Kidney epithelial cell (primary cell): ENCODE measurements at regions not wholly inside any gene's neighbourhood (a gene's known extent, or its start where the extent isn't known, plus 50 kb on each side); places are given as distances from the start of the nearest gene placed in this dataset.

Experiments used
- DNase-seq: peaks from one replicate; pipeline ENCODE4 v3.0.0-alpha.2; 2010; ENCODE audit warnings: low read depth
- H3K27me3 ChIP-seq: 2 replicates; pipeline ENCODE4 v1.6.0; 2011; ENCODE audit warnings: low read length; ENCODE audit not compliant: control insufficient read depth, insufficient read depth
- H3K36me3 ChIP-seq: 2 replicates; pipeline ENCODE4 v1.5.1; 2011; ENCODE audit warnings: low read length; ENCODE audit not compliant: control insufficient read depth, insufficient read depth
- H3K4me3 ChIP-seq: 2 replicates; pipeline ENCODE4 v1.5.1; 2011; ENCODE audit warnings: low read depth, mild to moderate bottlenecking, control low read depth, low read length
- TF ChIP-seq, protein P1 (sequence below): IDR thresholded peaks from 2 replicates; pipeline ENCODE4 v1.5.1; 2011; ENCODE audit warnings: mild to moderate bottlenecking, moderate library complexity, low read length, control low read depth, inconsistent platforms; ENCODE audit not compliant: insufficient read depth, poor library complexity, severe bottlenecking

DNA sequence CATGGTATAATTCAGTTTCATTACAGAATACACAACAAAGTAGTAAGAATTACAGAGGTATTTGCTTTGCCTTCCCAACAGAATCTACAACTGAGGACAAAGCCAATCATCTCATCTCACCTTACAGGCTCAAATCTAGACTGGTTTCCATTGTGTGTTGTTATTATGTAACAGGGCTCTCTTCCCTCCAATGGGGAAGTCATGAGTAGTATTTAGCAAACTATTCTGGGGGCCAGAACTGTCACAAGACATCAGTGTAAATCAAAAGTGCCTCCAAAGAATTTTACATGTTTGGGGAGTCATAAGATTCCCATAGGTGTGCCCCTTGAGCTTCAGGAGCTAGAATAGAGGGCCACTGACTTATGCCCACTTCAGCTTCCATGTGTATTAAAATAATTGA lies 187.0 kb upstream of the EDNRB start:
- TF ChIP-seq, protein P1, sequence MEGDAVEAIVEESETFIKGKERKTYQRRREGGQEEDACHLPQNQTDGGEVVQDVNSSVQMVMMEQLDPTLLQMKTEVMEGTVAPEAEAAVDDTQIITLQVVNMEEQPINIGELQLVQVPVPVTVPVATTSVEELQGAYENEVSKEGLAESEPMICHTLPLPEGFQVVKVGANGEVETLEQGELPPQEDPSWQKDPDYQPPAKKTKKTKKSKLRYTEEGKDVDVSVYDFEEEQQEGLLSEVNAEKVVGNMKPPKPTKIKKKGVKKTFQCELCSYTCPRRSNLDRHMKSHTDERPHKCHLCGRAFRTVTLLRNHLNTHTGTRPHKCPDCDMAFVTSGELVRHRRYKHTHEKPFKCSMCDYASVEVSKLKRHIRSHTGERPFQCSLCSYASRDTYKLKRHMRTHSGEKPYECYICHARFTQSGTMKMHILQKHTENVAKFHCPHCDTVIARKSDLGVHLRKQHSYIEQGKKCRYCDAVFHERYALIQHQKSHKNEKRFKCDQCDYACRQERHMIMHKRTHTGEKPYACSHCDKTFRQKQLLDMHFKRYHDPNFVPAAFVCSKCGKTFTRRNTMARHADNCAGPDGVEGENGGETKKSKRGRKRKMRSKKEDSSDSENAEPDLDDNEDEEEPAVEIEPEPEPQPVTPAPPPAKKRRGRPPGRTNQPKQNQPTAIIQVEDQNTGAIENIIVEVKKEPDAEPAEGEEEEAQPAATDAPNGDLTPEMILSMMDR, result no peak
- H3K27me3 ChIP-seq, result no peaks in the 10 kb centered on the region
- H3K4me3 ChIP-seq, result no peak overlapping the region
- H3K36me3 ChIP-seq, result no peaks in the 10 kb centered on the region
- no peak for DNase-seq

DNA sequence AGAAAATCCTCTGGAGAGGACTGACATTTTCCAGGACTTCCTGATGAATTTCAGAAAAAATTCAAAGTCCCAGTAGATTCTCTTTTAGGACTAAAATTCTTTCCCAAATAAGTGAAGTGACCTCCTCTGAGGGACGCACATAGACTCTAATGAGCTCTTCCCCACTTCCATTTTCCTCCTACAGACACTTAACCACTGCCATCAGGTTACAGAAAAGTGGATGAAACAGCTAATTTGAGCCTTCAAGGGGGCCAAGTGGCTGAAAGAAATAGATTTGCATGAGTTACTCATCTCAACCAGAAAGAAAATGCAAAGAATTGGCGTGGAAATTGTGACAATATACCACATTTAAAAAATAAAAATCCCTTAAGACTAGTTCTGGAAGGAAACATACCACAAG lies 185.3 kb upstream of the EDNRB start:
- H3K27me3 ChIP-seq, result no peaks in the 10 kb centered on the region
- TF ChIP-seq, protein P1, result no peak
- no peak for DNase-seq
- H3K36me3 ChIP-seq, result no peaks in the 10 kb centered on the region
- no peak overlapping the region for H3K4me3 ChIP-seq

DNA sequence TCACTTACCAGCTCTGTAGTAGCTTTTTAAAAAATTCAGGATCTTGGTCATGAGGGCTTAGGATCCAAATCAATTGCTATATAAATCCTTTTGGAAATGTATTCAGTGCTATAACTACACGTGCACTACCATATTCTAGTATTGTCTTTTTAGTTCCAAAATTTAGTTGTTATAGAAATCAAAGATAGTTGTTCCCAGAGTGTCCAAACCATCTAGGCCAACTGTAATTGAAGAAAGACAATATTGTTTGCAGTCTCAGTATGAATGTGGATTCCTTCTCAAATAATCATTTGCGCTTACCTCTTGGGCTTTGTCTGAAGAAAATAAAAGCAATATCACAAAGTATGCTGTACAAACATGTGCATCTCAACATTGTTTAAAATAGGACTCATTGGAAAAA lies 184.1 kb upstream of the EDNRB start:
- TF ChIP-seq, protein P1, result no peak
- DNase-seq, result no peak
- Histone ChIP-seq H3K27me3 (no peaks in the 10 kb centered on the region), H3K36me3 (no peaks in the 10 kb centered on the region), H3K4me3 (no peak overlapping the region)

DNA sequence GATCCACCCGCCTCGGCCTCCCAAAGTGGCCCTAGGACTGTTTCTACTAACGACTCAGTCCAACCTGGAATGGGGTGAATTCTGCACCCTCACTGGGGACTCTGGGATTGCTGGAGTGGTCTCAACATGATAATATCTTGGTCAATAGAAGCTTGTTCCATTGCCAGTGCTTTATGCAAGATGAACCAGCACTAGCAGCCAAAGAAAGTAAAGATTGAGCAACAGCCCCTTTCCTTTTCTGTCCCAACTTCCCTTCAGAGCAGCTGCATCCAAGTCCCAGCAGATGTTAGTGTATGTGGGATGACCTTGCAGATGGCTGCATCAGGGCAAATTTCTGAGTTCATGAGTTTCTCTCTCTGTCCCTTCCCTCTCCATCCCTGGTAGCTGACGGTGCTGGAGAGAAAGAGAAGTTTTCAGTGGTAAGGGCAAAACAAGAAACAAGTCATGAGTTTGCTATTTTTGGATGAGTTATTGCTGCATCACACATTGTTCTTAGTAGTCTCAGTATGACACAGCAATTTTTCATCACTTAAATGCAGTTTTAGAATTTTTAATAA lies 183.6 kb upstream of the EDNRB start:
- DNase-seq, result no peak
- TF ChIP-seq, protein P1, result no peak

DNA sequence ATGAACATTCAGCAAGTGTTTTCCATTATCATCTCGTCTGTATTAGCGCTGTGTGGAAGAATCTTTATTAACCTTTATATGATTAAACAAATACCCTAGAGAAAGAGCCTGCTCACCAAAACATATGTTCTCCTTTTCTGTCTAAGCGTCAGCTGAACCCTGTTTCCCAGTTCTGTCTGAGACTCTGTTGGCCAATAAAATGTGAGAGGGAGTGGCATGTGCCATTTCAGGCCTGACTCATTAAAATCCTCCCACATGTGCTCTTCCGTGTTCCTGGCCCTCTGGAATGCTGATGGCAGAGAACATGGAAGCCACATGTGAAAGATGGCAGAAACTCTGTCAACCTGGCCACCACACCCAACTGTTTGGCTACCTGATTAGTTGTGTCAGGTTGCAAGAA lies 181.9 kb upstream of the EDNRB start:
- TF ChIP-seq, protein P1, result no peak
- no peak for DNase-seq

More for the DNA sequence above, 183.6 kb upstream of the EDNRB start:
- Histone ChIP-seq H3K27me3 (no peaks in the 10 kb centered on the region), H3K36me3 (no peaks in the 10 kb centered on the region), H3K4me3 (no peak overlapping the region)

DNA sequence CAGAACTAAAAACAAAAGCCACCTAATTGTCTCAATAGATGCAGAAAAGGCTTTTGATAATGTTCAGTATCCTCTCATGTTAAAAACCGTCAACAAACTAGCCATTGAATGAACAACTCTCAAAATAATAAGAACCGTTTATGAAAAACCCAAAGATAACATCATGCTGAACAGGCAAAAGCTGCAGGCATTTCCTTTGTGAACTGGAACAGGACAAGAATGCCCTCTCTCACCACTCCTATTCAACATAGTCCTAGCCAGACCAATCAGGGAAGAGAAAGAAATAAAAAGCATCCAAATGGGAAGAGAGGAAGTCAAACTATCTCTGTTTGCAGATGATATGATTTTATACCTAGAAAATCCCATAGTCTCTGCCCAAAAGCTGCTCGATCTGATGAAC lies 179.6 kb upstream of the EDNRB start:
- Histone ChIP-seq H3K27me3 (no peaks in the 10 kb centered on the region), H3K4me3 (no peak overlapping the region), H3K36me3 (no peaks in the 10 kb centered on the region)
- DNase-seq, result no peak
- TF ChIP-seq, protein P1, result no peak

More for the DNA sequence above, 181.9 kb upstream of the EDNRB start:
- no peaks in the 10 kb centered on the region for H3K36me3 ChIP-seq
- H3K27me3 ChIP-seq, result no peaks in the 10 kb centered on the region
- H3K4me3 ChIP-seq, result no peak overlapping the region
